GM23248 (cell line): ENCODE measurements at regions not wholly inside any gene's neighbourhood (a gene's known extent, or its start where the extent isn't known, plus 50 kb on each side); places are given as distances from the start of the nearest gene placed in this dataset.

ENCODE experiments used
- DNase-seq: peaks from one replicate; pipeline ENCODE4 v3.0.0-alpha.2; 2015
- H2AFZ ChIP-seq: fragments of 200-600 bp; sonication (generic); 2 replicates; pipeline ENCODE4 v1.6.1; 2016; ENCODE audit warnings: antibody characterized with exemption
- H3F3A ChIP-seq: fragments of 200-600 bp; sonication (generic); 2 replicates; pipeline ENCODE4 v1.6.1; 2016; ENCODE audit warnings: mild to moderate bottlenecking, antibody characterized with exemption, mixed run types; ENCODE audit not compliant: insufficient read depth
- H3K27ac ChIP-seq: fragments of 200-600 bp; sonication (generic); 2 replicates; pipeline ENCODE4 v1.5.1; 2016; ENCODE audit warnings: mild to moderate bottlenecking
- H3K27me3 ChIP-seq: fragments of 200-600 bp; sonication (generic); replicated peaks from 2 replicates; pipeline ENCODE4 v1.6.1; 2016; ENCODE audit warnings: mild to moderate bottlenecking; ENCODE audit not compliant: insufficient read depth
- H3K36me3 ChIP-seq: fragments of 200-600 bp; sonication (generic); 2 replicates; pipeline ENCODE4 v1.6.1; 2016; ENCODE audit warnings: low read depth, mild to moderate bottlenecking
- H3K4me1 ChIP-seq: fragments of 200-600 bp; sonication (generic); 2 replicates; pipeline ENCODE4 v1.6.1; 2016; ENCODE audit warnings: mild to moderate bottlenecking; ENCODE audit not compliant: insufficient read depth
- H3K4me2 ChIP-seq: fragments of 200-600 bp; sonication (generic); one replicate; pipeline ENCODE4 v1.6.1; 2016; ENCODE audit warnings: mild to moderate bottlenecking; ENCODE audit not compliant: unreplicated experiment
- H3K4me3 ChIP-seq: fragments of 200-600 bp; sonication (generic); 2 replicates; pipeline ENCODE4 v1.5.1; 2016; ENCODE audit warnings: mild to moderate bottlenecking
- H3K79me2 ChIP-seq: fragments of 200-600 bp; sonication (generic); 2 replicates; pipeline ENCODE4 v1.6.1; 2016; ENCODE audit warnings: mild to moderate bottlenecking; ENCODE audit not compliant: insufficient read depth
- H3K9ac ChIP-seq: fragments of 200-600 bp; sonication (generic); 2 replicates; pipeline ENCODE4 v1.6.1; 2016; ENCODE audit warnings: mild to moderate bottlenecking
- H3K9me2 ChIP-seq: fragments of 200-600 bp; sonication (generic); 2 replicates; pipeline ENCODE4 v1.6.1; 2016; ENCODE audit warnings: mixed run types, mild to moderate bottlenecking, moderate library complexity; ENCODE audit not compliant: insufficient read depth
- H3K9me3 ChIP-seq: fragments of 200-600 bp; sonication (generic); one replicate; pipeline ENCODE4 v1.6.1; 2017; ENCODE audit warnings: low read depth
- H4K20me1 ChIP-seq: fragments of 200-600 bp; sonication (generic); 2 replicates; pipeline ENCODE4 v1.6.0; 2016; ENCODE audit not compliant: insufficient read depth
- EZH2 ChIP-seq: fragments of 200-600 bp; sonication (generic); IDR thresholded peaks from 2 replicates; pipeline ENCODE4 v1.6.1; 2018; ENCODE audit warnings: antibody characterized with exemption, mild to moderate bottlenecking; ENCODE audit not compliant: insufficient read depth, poor library complexity, severe bottlenecking
- EZH2phosphoT487 ChIP-seq: fragments of 200-600 bp; sonication (generic); IDR thresholded peaks from 2 replicates; pipeline ENCODE4 v1.6.1; 2018; ENCODE audit warnings: antibody characterized with exemption, moderate library complexity, mild to moderate bottlenecking, low read depth; ENCODE audit not compliant: insufficient read depth
- WGBS, 2 experiments: methylation state at CpG; one replicate each; pipeline ENCODE4 v1.1.6; 2015 to 2017; ENCODE audit warnings: low lambda C conversion rate in 2 of 2, low coverage in 1 of 2; ENCODE audit errors: missing lambda C conversion rate in 2 of 2; 5-methylcytosine and 5-hydroxymethylcytosine counted together
- in situ Hi-C: fragments of 300-500 bp; cut with MboI; formaldehyde crosslinking; loops from 2 replicates; pipeline ENCODE4 v1.15.0; 2020

DNA sequence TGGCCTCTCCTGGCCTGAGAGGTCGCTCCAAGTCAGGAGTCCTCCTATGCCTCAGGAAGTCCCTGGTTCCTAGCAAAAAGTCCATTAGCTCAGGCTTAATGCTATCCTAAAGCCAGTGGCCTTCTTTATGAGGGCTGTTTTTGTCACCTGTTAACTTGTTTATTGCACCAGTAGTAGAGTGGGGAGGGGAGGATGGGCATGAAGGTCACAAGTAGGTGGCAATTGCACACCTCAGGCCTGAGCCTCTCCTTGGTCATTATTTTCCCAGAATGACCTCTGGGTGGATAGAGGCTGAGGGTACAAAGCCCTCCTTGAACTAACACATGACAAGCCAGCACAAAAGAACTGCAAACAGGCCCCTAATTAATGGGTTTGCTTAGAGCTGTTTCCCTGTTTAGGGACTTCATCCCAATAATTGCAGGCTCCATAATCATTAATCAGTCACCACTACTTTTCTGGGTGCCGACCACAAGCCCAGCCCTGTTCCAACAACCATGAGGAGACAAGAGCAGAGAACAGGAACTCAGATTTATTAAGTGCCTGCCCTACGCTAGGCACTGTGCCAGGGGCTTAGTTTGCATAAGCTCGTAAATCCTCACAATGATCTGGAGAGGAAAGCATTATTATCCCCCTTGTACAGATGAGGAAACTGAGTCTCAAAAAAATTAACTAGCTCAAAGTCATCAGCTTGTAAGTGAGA is 123.0 kb upstream of the PKDCC start:
- Histone ChIP-seq H3K27ac (no peak overlapping the region), H3K4me3 (no peak overlapping the region), H3K4me2 (no peak overlapping the region), H3K27me3 (no peaks in the 10 kb centered on the region), H3K9me2 (no peaks in the 10 kb centered on the region), H3K4me1 (peaks cover 18% of the 10 kb centered on the region), H3K36me3 (no peaks in the 10 kb centered on the region), H3K79me2 (no peaks in the 10 kb centered on the region), H2AFZ (no peak overlapping the region), H3K9ac (no peak overlapping the region), H4K20me1 (no peaks in the 10 kb centered on the region), H3F3A (peaks cover 7% of the 10 kb centered on the region; the same call in 1 of the 2 replicates), H3K9me3 (no peaks in the 10 kb centered on the region)
- in situ Hi-C loops, result no loop called here
- TF ChIP-seq EZH2 (no peak), EZH2phosphoT487 (no peak)
- DNase-seq, result no peak
- 65% methylated on average over 4 of the region's 4 CpGs for WGBS, 2 experiments

DNA sequence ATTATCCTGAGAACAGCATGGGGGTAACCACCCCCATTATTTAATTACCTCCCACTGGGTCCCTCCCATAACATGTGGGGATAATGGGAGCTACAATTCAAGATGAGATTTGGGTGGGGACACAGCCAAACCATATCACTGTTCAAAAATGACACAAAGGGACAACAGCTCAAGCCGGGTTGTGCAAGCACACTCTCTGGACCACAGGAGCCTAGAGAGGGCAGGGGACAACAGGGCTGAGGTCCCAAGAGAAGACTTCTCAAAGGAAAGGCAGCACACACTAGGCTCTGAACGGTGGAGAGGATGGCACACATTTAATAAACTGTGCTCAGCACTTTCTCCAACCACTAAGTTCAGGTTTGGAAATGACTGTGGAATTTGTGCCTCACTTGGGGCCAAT is 122.1 kb upstream of the PKDCC start:
- H3K9me2 ChIP-seq, result no peaks in the 10 kb centered on the region
- H3K4me3 ChIP-seq, result no peak overlapping the region
- 61 to 67% methylated on average over 2 of the region's 2 CpGs for WGBS, 2 experiments
- no peaks in the 10 kb centered on the region for H4K20me1 ChIP-seq
- no peak overlapping the region for H2AFZ ChIP-seq
- no peaks in the 10 kb centered on the region for H3K79me2 ChIP-seq
- no peaks in the 10 kb centered on the region for H3K27me3 ChIP-seq
- no peak overlapping the region for H3K9ac ChIP-seq
- TF ChIP-seq EZH2phosphoT487 (no peak), EZH2 (no peak)
- H3K9me3 ChIP-seq, result no peaks in the 10 kb centered on the region
- H3K27ac ChIP-seq, result no peak overlapping the region
- no peak for DNase-seq
- in situ Hi-C loops, result no loop called here
- H3K4me2 ChIP-seq, result no peak overlapping the region
- peaks cover 18% of the 10 kb centered on the region for H3K4me1 ChIP-seq
- peaks cover 7% of the 10 kb centered on the region; the same call in 1 of the 2 replicates for H3F3A ChIP-seq
- H3K36me3 ChIP-seq, result no peaks in the 10 kb centered on the region

DNA sequence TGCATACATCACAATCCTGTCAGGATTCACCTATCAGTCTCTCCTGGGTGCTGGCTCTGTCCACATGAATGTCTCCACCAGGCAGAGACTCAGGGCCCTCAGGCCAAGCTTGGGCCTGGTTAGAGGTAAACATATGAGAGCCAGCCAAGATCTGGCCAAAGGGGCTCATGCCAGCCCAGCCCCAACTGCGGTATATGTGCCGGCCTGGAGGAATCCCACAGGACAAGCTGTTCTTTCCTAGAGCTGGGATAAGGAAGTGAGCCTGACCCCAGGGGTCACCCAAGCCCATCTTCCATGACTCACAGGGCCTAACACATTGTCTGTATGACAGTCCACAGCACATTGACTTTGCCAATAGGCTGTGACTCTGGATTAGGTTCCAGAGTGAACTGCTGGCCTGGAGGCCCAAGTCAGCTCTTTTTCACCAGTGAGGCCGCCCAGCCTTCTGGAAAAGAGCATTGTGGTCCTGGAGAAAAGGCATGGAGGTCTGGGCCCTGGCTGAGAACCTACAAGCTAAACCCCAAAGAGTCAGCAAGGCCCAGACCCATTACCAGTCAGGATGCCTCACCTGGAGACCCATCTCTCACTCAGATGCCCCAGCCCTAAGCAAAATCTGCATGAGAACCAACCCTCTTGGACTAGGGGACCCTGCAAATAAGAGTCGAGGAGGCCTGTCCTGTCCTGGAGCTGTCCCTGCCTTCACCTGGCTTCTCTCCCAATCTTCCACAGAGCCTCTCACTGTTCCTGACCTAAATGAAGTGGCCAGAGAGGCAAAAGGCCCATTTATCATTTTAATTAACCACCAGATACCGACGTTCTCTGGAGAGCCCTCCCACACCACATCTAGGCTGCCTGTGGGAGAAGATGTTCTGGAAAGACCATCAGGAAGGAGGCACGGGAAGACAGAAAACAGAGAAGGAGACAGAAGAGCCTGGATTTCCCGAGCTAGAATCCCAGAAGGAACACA is 120.9 kb upstream of the PKDCC start:
- H3K79me2 ChIP-seq, result no peaks in the 10 kb centered on the region
- H3K27ac ChIP-seq, result no peak overlapping the region
- H3K9ac ChIP-seq, result no peak overlapping the region
- H3K27me3 ChIP-seq, result no peaks in the 10 kb centered on the region
- TF ChIP-seq EZH2phosphoT487, result no peak
- no peak for TF ChIP-seq EZH2
- no peaks in the 10 kb centered on the region for H3K9me2 ChIP-seq
- in situ Hi-C loops, result no loop called here
- H3K4me3 ChIP-seq, result no peak overlapping the region
- no peak overlapping the region for H2AFZ ChIP-seq
- no peaks in the 10 kb centered on the region for H3K36me3 ChIP-seq
- WGBS, 2 experiments, result 46 to 53% methylated on average over 8 of the region's 8 CpGs
- no peak overlapping the region for H3K4me2 ChIP-seq
- no peaks in the 10 kb centered on the region for H3K9me3 ChIP-seq
- H4K20me1 ChIP-seq, result no peaks in the 10 kb centered on the region
- H3K4me1 ChIP-seq, result peaks cover 27% of the 10 kb centered on the region
- peak; percentile 52 for DNase-seq
- H3F3A ChIP-seq, result peaks cover 13% of the 10 kb centered on the region; the same call in 1 of the 2 replicates

- Histone ChIP-seq H2AFZ (no peak overlapping the region), H3K9me3 (no peaks in the 10 kb centered on the region), H3K9me2 (no peaks in the 10 kb centered on the region), H3K27me3 (no peaks in the 10 kb centered on the region), H3K4me2 (no peak overlapping the region), H4K20me1 (no peaks in the 10 kb centered on the region), H3K9ac (no peak overlapping the region), H3K36me3 (no peaks in the 10 kb centered on the region), H3K79me2 (no peaks in the 10 kb centered on the region), H3F3A (peaks cover 17% of the 10 kb centered on the region), H3K4me3 (no peak overlapping the region), H3K4me1 (peaks cover 34% of the 10 kb centered on the region), H3K27ac (no peak overlapping the region)
- in situ Hi-C loops, result no loop called here
- WGBS, 2 experiments, result 67 to 74% methylated on average over 10 of the region's 10 CpGs
- DNase-seq, result peak; percentile 20
- TF ChIP-seq EZH2phosphoT487 (no peak), EZH2 (no peak)
Observed at GRCh38 chr2:41927581-41928264, 120.1 kb upstream of the PKDCC start.
